PC-9 (cell line): ENCODE measurements at regions not wholly inside any gene's neighbourhood (a gene's known extent, or its start where the extent isn't known, plus 50 kb on each side); places are given as distances from the start of the nearest gene placed in this dataset.

Source experiments
- BruUV-seq: library from RNA; stranded (reverse); fragments of 400-500 nt; replicated peaks from 2 replicates; lab custom pipeline; 2021; lab: Mats Ljungman, UMichigan
- CTCF ChIA-PET: fragments of 300-600 bp; sonication (Branson Sonifier 250); formaldehyde crosslinking; loops from one replicate; lab custom pipeline; 2022; ENCODE audit warnings: antibody characterized with exemption; lab: Charles Lee
- POLR2A ChIA-PET: fragments of 300-600 bp; sonication (Branson Sonifier 250); formaldehyde crosslinking; loops from one replicate; lab custom pipeline; 2022; ENCODE audit warnings: antibody characterized with exemption; ENCODE audit not compliant: unreplicated experiment; lab: Charles Lee
- DNase-seq, 2 experiments: peaks; one replicate each; pipeline versions ENCODE4 v3.0.0 to v3.0.0-alpha.2; 2015 to 2022; ENCODE audit warnings: mixed read lengths in 1 of 2
- H2AFZ ChIP-seq: fragments of 200-600 bp; sonication (generic); 2 replicates; pipeline ENCODE4 v1.8.1; 2017; ENCODE audit warnings: antibody characterized with exemption
- H3F3A ChIP-seq: fragments of 200-600 bp; sonication (generic); 2 replicates; pipeline ENCODE4 v1.8.1; 2017; ENCODE audit warnings: antibody characterized with exemption, mild to moderate bottlenecking, low read depth; ENCODE audit not compliant: insufficient read depth
- H3K27ac ChIP-seq: fragments of 200-600 bp; sonication (generic); 2 replicates; pipeline ENCODE4 v1.6.1; 2016; ENCODE audit warnings: mixed run types
- H3K27me3 ChIP-seq: fragments of 200-600 bp; sonication (generic); 2 replicates; pipeline ENCODE4 v1.6.1; 2016; ENCODE audit warnings: low read depth, mixed run types; ENCODE audit not compliant: insufficient read depth
- H3K36me3 ChIP-seq: fragments of 200-600 bp; sonication (generic); 2 replicates; pipeline ENCODE4 v1.6.1; 2016; ENCODE audit warnings: low read depth, mixed run types
- H3K4me1 ChIP-seq: fragments of 200-600 bp; sonication (generic); replicated peaks from 2 replicates; pipeline ENCODE4 v1.6.1; 2016; ENCODE audit warnings: mixed run types; ENCODE audit not compliant: insufficient read depth
- H3K4me2 ChIP-seq: fragments of 200-600 bp; sonication (generic); 2 replicates; pipeline ENCODE4 v1.6.1; 2017; ENCODE audit warnings: mixed run types
- H3K4me3 ChIP-seq: fragments of 200-600 bp; sonication (generic); 2 replicates; pipeline ENCODE4 v1.6.1; 2016; ENCODE audit warnings: mixed run types
- H3K79me2 ChIP-seq: fragments of 200-600 bp; sonication (generic); 2 replicates; pipeline ENCODE4 v1.6.1; 2017; ENCODE audit warnings: low read depth, mixed run types
- H3K9me2 ChIP-seq: fragments of 200-600 bp; sonication (generic); 2 replicates; pipeline ENCODE4 v1.8.1; 2017; ENCODE audit warnings: mild to moderate bottlenecking; ENCODE audit not compliant: insufficient read depth
- H3K9me3 ChIP-seq: fragments of 200-600 bp; sonication (generic); 2 replicates; pipeline ENCODE4 v1.8.1; 2016; ENCODE audit warnings: low read depth; ENCODE audit not compliant: insufficient read depth
- H4K20me1 ChIP-seq: fragments of 200-600 bp; sonication (generic); 2 replicates; pipeline ENCODE4 v1.8.1; 2017; ENCODE audit not compliant: insufficient read depth
- EZH2 ChIP-seq: fragments of 200-600 bp; sonication (generic); IDR thresholded peaks from 2 replicates; pipeline ENCODE4 v1.8.0; 2017; ENCODE audit warnings: antibody characterized with exemption, low read depth
- intact Hi-C: fragments of 100-400 bp; cut with micrococcal nuclease; formaldehyde crosslinking; loops from one replicate; pipeline ENCODE4 v1.10.0; 2022; ENCODE audit not compliant: unreplicated experiment
- TF ChIP-seq, protein P1 (sequence below): fragments of 200-600 bp; sonication (generic); conservative IDR thresholded peaks from 2 replicates; pipeline ENCODE4 v1.6.1; 2017; ENCODE audit warnings: mixed run types, antibody characterized with exemption, mild to moderate bottlenecking, moderate library complexity

DNA sequence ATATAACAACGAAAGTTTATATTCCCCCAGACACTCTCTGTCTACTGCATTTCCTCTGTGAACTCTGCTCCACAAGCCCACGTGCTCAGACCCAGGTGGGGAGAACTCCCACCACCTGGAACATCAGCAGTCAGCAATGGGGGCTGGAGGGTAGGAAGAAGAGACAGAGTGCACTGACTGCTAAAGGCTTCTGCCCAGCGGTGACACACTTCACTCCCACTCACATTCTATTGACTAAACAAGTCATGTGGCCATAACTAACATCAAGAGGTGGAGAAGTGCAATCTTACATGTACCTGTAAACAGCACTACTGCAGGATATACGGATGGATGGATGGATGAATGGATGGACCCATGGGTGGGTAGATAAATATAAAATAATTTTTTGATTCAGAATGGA lies 122.2 kb downstream of the MPP7 start:
- Histone ChIP-seq H3K79me2 (no peaks in the 10 kb centered on the region), H2AFZ (no peak overlapping the region), H3K4me1 (no peaks in the 10 kb centered on the region), H3K36me3 (no peaks in the 10 kb centered on the region), H3K4me2 (no peak overlapping the region), H3K27ac (no peak overlapping the region), H3F3A (no peaks in the 10 kb centered on the region), H3K9me2 (no peaks in the 10 kb centered on the region), H3K4me3 (no peak overlapping the region), H3K9me3 (no peaks in the 10 kb centered on the region), H3K27me3 (no peaks in the 10 kb centered on the region), H4K20me1 (no peaks in the 10 kb centered on the region)
- intact Hi-C loops: no loop called here
- no TSS peak for BruUV-seq
- no peak for DNase-seq
- CTCF ChIA-PET: no interaction called here
- POLR2A ChIA-PET: no interaction called here
- TF ChIP-seq EZH2: no peak
- TF ChIP-seq, protein P1, sequence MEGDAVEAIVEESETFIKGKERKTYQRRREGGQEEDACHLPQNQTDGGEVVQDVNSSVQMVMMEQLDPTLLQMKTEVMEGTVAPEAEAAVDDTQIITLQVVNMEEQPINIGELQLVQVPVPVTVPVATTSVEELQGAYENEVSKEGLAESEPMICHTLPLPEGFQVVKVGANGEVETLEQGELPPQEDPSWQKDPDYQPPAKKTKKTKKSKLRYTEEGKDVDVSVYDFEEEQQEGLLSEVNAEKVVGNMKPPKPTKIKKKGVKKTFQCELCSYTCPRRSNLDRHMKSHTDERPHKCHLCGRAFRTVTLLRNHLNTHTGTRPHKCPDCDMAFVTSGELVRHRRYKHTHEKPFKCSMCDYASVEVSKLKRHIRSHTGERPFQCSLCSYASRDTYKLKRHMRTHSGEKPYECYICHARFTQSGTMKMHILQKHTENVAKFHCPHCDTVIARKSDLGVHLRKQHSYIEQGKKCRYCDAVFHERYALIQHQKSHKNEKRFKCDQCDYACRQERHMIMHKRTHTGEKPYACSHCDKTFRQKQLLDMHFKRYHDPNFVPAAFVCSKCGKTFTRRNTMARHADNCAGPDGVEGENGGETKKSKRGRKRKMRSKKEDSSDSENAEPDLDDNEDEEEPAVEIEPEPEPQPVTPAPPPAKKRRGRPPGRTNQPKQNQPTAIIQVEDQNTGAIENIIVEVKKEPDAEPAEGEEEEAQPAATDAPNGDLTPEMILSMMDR: no peak

DNA sequence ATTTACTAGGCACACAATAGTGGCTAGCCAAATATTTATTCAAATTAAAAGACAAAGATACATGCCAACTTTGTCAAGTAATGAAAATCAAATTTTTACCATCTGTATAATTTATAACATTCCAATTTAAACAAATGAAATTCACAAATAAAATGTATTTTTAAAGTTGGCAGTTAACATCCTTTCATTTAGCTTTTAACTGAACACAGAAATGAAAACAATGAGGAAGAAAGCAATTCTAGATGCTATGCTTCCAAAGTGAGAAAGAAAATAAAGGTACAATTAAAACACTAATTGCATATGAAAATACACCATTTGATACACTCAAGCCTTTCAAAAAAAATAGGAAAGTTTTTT lies 123.1 kb downstream of the MPP7 start:
- Histone ChIP-seq H3K27me3 (no peaks in the 10 kb centered on the region), H3K79me2 (no peaks in the 10 kb centered on the region), H3K36me3 (no peaks in the 10 kb centered on the region), H3K9me3 (no peaks in the 10 kb centered on the region), H3K4me2 (no peak overlapping the region), H4K20me1 (no peaks in the 10 kb centered on the region), H3K4me1 (no peaks in the 10 kb centered on the region), H3K27ac (no peak overlapping the region), H3K4me3 (no peak overlapping the region), H3K9me2 (no peaks in the 10 kb centered on the region), H3F3A (no peaks in the 10 kb centered on the region), H2AFZ (no peak overlapping the region)
- DNase-seq: no peak
- ChIA-PET CTCF (interaction anchor here (0.6 kb wide), 1 partner anchor 254 kb away, joined by 3 read pairs; no protein-coding TSS in a partner anchor), POLR2A (interaction anchor here (0.6 kb wide), 1 partner anchor 675 kb away, joined by 4 read pairs; no protein-coding TSS in a partner anchor)
- intact Hi-C loops: loop anchor here (2.0 kb wide), 1 partner anchor 621 kb away; no protein-coding TSS in a partner anchor
- TF ChIP-seq EZH2: no peak
- TF ChIP-seq, protein P1: peak; percentile 2; the same call in 1 of the 2 replicates
- no TSS peak for BruUV-seq

DNA sequence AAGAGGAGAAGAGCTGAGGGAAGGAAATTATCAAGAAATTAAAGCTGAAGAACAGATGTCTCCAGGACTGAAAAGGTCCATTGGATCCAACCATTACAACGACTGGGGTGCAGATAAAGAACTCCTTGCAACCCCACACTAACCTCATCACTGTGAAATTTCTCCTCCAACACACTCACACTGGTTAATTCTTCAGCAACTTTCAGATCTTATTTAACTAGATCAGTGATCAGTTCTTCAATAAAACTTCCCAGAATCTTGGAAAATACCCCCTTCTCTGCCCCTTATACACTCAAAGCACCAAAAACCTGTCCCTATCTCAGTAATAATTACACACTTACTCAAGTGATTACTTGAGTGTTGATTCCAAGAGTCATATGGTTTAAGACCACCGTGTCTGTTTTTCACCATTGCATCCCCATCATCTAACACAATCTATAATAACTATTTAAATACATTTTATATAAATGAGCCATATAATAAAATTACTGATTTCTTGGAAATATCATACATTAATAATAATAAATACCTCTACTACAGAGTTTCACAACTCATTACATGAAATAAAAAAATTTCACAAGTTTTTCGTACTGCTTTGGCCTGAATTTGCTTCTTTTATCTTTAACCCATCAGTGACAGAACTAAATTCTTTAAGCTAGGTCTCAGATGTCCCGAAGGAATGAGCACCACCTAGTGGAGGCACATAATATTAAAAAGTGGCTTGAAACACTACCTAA lies 123.7 kb downstream of the MPP7 start:
- no peaks in the 10 kb centered on the region for H3K9me2 ChIP-seq
- no peaks in the 10 kb centered on the region for H3F3A ChIP-seq
- no peak overlapping the region for H2AFZ ChIP-seq
- no peak for DNase-seq
- peak overlapping the region; percentile 47; the same call in 1 of the 2 replicates for H3K4me2 ChIP-seq
- no peaks in the 10 kb centered on the region for H3K9me3 ChIP-seq
- H3K36me3 ChIP-seq: no peaks in the 10 kb centered on the region
- no peaks in the 10 kb centered on the region for H3K27me3 ChIP-seq
- H3K79me2 ChIP-seq: no peaks in the 10 kb centered on the region
- CTCF ChIA-PET: no interaction called here
- H3K27ac ChIP-seq: no peak overlapping the region
- TF ChIP-seq, protein P1: peak; percentile 78
- no peak for TF ChIP-seq EZH2
- POLR2A ChIA-PET: interaction anchor here (0.6 kb wide), 1 partner anchor 674 kb away, joined by 4 read pairs; no protein-coding TSS in a partner anchor
- no peak overlapping the region for H3K4me3 ChIP-seq
- no peaks in the 10 kb centered on the region for H3K4me1 ChIP-seq
- intact Hi-C loops: loop anchor here (2.0 kb wide), 1 partner anchor 620 kb away; no protein-coding TSS in a partner anchor
- BruUV-seq: no TSS peak
- no peaks in the 10 kb centered on the region for H4K20me1 ChIP-seq
